Testis (tissue), 2 donors: ENCODE measurements at regions not wholly inside any gene's neighbourhood (a gene's known extent, or its start where the extent isn't known, plus 50 kb on each side); places are given as distances from the start of the nearest gene placed in this dataset.
"Not testable (repeated sequence)": the region's sequence is repeated elsewhere in the genome, so short reads cannot be mapped to it uniquely, and the experiment has no call there.

Experiments used
- DNase-seq: peaks from one replicate; pipeline ENCODE4 v3.0.0-alpha.2; 2019
- H3K27ac ChIP-seq, 2 donors: fragments of 200-600 bp; sonication (generic); one replicate each; pipeline ENCODE4 v1.5.1; 2019
- H3K27me3 ChIP-seq: fragments of 200-600 bp; sonication (generic); one replicate; pipeline ENCODE4 v1.5.1; 2019
- H3K36me3 ChIP-seq: fragments of 200-600 bp; sonication (generic); one replicate; pipeline ENCODE4 v1.5.1; 2017; ENCODE audit warnings: low read depth; ENCODE audit errors: missing control alignments
- H3K4me1 ChIP-seq: fragments of 200-600 bp; sonication (generic); one replicate; pipeline ENCODE4 v1.5.1; 2019
- H3K4me3 ChIP-seq, 2 donors: fragments of 200-600 bp; sonication (generic); one replicate each; pipeline ENCODE4 v1.5.1; 2017 to 2019
- H3K9me3 ChIP-seq: fragments of 200-600 bp; sonication (generic); one replicate; pipeline ENCODE4 v1.5.1; 2017
- CTCF ChIP-seq, 3 experiments: fragments of 450-650 bp in 2 of 3; fragments of 200-600 bp in 1 of 3; sonication (generic) in 1 of 3; IDR thresholded peaks; one replicate each; pipeline ENCODE4 v1.5.1; 2016 to 2019; ENCODE audit warnings: antibody characterized with exemption in 3 of 3, mild to moderate bottlenecking in 2 of 3, moderate library complexity in 1 of 3
- POLR2A ChIP-seq: fragments of 450-650 bp; IDR thresholded peaks from one replicate; pipeline ENCODE4 v1.6.1; 2017; ENCODE audit warnings: antibody characterized with exemption, mild to moderate bottlenecking, moderate library complexity
- WGBS, 2 donors: methylation state at CpG; one replicate each; pipeline ENCODE4 v1.1.5; 2018; 5-methylcytosine and 5-hydroxymethylcytosine counted together
- intact Hi-C: fragments of 100-400 bp; cut with DNase I; formaldehyde crosslinking; loops from one replicate; pipeline ENCODE4 v1.15.1; 2023; ENCODE audit warnings: low total_unique reads

DNA sequence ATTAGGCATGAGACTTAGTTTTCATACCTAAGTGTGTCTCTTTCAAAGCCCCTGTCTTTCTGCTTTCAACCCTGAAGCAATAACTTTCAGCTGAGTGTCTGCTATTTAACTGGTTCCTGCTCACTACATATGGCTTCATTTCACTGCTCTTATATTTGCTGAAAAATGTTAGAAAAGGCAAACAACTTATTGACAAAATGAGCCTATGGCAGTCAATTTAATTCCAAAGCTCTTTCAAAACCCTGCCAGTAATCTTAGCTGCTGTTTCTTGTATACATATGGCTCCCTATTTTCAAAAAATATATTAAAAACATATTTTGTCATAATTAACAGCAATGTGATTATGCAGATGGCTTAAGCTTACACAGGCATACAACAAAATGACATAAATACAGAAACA lies 334.1 kb upstream of the MGAT4C start:
- no peak for DNase-seq
- TF ChIP-seq POLR2A = no peak
- no peak for TF ChIP-seq CTCF (IDR thresholded peaks at IDR 0.05)
- no peak overlapping the region for H3K4me3 ChIP-seq
- no peaks in the 10 kb centered on the region for H3K9me3 ChIP-seq
- H3K4me1 ChIP-seq = no peaks in the 10 kb centered on the region
- H3K27me3 ChIP-seq = no peaks in the 10 kb centered on the region
- no peaks in the 10 kb centered on the region for H3K36me3 ChIP-seq
- no peak overlapping the region for H3K27ac ChIP-seq
- intact Hi-C loops = no loop called here

DNA sequence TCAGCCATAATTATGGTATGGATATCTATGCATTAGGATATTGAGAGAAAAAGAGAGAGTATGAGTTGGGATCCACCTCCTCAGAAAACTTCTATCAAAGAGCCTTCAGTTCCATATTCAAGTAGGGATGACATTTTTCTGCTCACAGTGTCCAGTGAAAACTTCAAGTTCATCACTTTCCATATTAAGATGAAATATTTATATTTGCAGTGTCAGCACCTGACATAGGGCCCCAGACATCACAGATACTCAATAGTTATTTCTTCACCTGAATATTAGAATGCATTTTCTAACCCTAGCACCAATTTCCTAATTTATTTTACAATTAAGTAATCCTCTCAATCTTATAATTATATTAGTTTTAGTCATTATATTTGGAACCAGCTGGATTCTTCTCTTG lies 318.0 kb upstream of the MGAT4C start:
- no peak overlapping the region for H3K27ac ChIP-seq
- H3K4me3 ChIP-seq = no peak overlapping the region
- no peaks in the 10 kb centered on the region for H3K27me3 ChIP-seq
- H3K36me3 ChIP-seq = no peaks in the 10 kb centered on the region
- no peaks in the 10 kb centered on the region for H3K4me1 ChIP-seq
- TF ChIP-seq CTCF (IDR thresholded peaks at IDR 0.05) = no peak
- no peak for TF ChIP-seq POLR2A
- no peak for DNase-seq
- H3K9me3 ChIP-seq = no peaks in the 10 kb centered on the region
- intact Hi-C loops = no loop called here

DNA sequence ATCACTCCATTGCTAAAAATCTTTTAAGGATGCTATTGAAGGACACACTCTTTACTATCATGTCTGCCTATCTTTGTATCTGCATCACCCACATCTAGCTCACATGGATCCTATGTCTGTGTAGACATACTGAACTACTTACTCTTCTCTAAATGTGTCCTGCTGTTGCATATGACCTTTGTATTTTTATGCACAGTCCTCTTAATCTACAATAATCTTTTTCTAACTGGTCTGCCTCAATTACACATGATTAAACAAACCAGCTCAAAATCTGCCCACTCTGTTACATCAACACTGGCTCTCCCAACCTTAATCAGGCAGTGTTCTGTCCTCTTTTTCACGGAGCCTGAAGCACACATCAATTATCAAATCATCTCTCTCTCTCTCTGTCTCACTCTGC lies 316.3 kb upstream of the MGAT4C start:
- no peaks in the 10 kb centered on the region for H3K36me3 ChIP-seq
- no peak overlapping the region for H3K4me3 ChIP-seq
- WGBS, 2 donors = 18 to 24% methylated on average over 1 of the region's 1 CpG
- H3K27ac ChIP-seq = no peak overlapping the region
- H3K27me3 ChIP-seq = no peaks in the 10 kb centered on the region
- H3K9me3 ChIP-seq = no peaks in the 10 kb centered on the region
- intact Hi-C loops = no loop called here
- TF ChIP-seq CTCF (IDR thresholded peaks at IDR 0.05) = no peak
- TF ChIP-seq POLR2A = no peak
- no peaks in the 10 kb centered on the region for H3K4me1 ChIP-seq
- no peak for DNase-seq

DNA sequence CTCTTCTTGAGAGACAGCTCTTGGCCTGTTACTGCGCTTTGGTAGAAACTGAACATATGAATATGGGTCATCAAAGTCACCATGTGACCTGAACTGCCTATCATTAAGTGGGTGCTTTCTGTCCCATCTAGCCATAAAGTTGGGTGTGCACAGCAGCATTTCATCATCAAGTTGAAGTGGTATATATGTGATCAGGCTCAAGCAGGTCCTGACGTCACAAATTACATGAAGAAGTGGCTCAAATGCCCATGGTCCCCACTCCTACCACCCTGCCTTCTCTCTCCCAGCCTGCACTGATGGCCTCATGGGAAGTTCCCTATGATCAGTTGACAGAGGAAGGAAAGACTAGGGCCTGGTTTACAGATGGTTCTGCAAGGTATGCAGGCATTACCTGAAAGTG lies 308.8 kb upstream of the MGAT4C start:
- no peaks in the 10 kb centered on the region for H3K27me3 ChIP-seq
- 98 to 100% methylated on average over 2 of the region's 2 CpGs for WGBS, 2 donors
- intact Hi-C loops = no loop called here

GRCh38 chr12:86555491-86555890 lies 299.3 kb upstream of the MGAT4C start:
- H3K9me3 ChIP-seq, H3K36me3 ChIP-seq, H3K4me3 ChIP-seq, H3K27me3 ChIP-seq, DNase-seq, H3K27ac ChIP-seq, H3K4me1 ChIP-seq, intact Hi-C loops: not testable (repeated sequence)
- 72 to 76% methylated on average over 5 of the region's 5 CpGs for WGBS, 2 donors

More for the DNA sequence above, 308.8 kb upstream of the MGAT4C start:
- TF ChIP-seq CTCF (IDR thresholded peaks at IDR 0.05) (no peak), POLR2A (no peak)
- H3K9me3 ChIP-seq = no peaks in the 10 kb centered on the region
- no peak overlapping the region for H3K27ac ChIP-seq
- H3K4me3 ChIP-seq = no peak overlapping the region
- H3K36me3 ChIP-seq = no peaks in the 10 kb centered on the region
- no peak for DNase-seq
- H3K4me1 ChIP-seq = no peaks in the 10 kb centered on the region
